Neuronal stem cell (in vitro differentiated cells): ENCODE measurements at regions not wholly inside any gene's neighbourhood (a gene's known extent, or its start where the extent isn't known, plus 50 kb on each side); places are given as distances from the start of the nearest gene placed in this dataset.

ENCODE experiments used
- DNase-seq: peaks from one replicate; pipeline ENCODE4 v3.0.0-alpha.2; 2013; ENCODE audit warnings: low spot score
- H2AFZ ChIP-seq: one replicate; pipeline ENCODE4 v1.6.1; 2013; ENCODE audit warnings: mild to moderate bottlenecking, low read length, inconsistent platforms
- H2AK5ac ChIP-seq: 2 replicates; pipeline ENCODE4 v1.6.1; 2013; ENCODE audit warnings: low read depth, mild to moderate bottlenecking, inconsistent platforms, low read length, moderate library complexity, mixed read lengths
- H2BK120ac ChIP-seq: 2 replicates; pipeline ENCODE4 v1.6.1; 2013; ENCODE audit warnings: low read depth, mild to moderate bottlenecking, inconsistent platforms, low read length, moderate library complexity, mixed read lengths
- H2BK12ac ChIP-seq: one replicate; pipeline ENCODE4 v1.6.1; 2013; ENCODE audit warnings: low read length, inconsistent platforms
- H2BK15ac ChIP-seq: 2 replicates; pipeline ENCODE4 v1.6.1; 2013; ENCODE audit warnings: mild to moderate bottlenecking, low read length, inconsistent platforms, mixed read lengths
- H2BK5ac ChIP-seq: one replicate; pipeline ENCODE4 v1.6.1; 2013; ENCODE audit warnings: inconsistent platforms, mild to moderate bottlenecking, low read length, moderate library complexity
- H3K14ac ChIP-seq: one replicate; pipeline ENCODE4 v1.6.1; 2013; ENCODE audit warnings: low read length, inconsistent platforms
- H3K18ac ChIP-seq: 2 replicates; pipeline ENCODE4 v1.6.1; 2013; ENCODE audit warnings: low read length, inconsistent platforms
- H3K23ac ChIP-seq: 2 replicates; pipeline ENCODE4 v1.6.1; 2013; ENCODE audit warnings: low read depth, mild to moderate bottlenecking, mixed read lengths, low read length, inconsistent platforms; ENCODE audit not compliant: poor library complexity
- H3K27ac ChIP-seq: replicated peaks from 3 replicates; pipeline ENCODE4 v1.5.1; 2013; ENCODE audit warnings: low read length, inconsistent platforms
- H3K27me3 ChIP-seq, 3 experiments: 2 replicates each; pipeline ENCODE4 v1.6.1; 2013; ENCODE audit warnings: low read length in 3 of 3, mild to moderate bottlenecking in 2 of 3, inconsistent platforms in 1 of 3, low read depth in 1 of 3, mixed read lengths in 1 of 3, moderate library complexity in 1 of 3; ENCODE audit not compliant: control insufficient read depth in 3 of 3, insufficient read depth in 3 of 3
- H3K36me3 ChIP-seq, 2 donors: replicated peaks in 1 of 2; 2 replicates each; pipeline ENCODE4 v1.6.1; 2013; ENCODE audit warnings: low read length in 2 of 2; ENCODE audit not compliant: control insufficient read depth in 2 of 2, insufficient read depth in 2 of 2
- H3K4ac ChIP-seq: 2 replicates; pipeline ENCODE4 v1.6.1; 2013; ENCODE audit warnings: inconsistent platforms, mild to moderate bottlenecking, low read length, moderate library complexity
- H3K4me1 ChIP-seq, 2 donors: 1 replicate in 1 of 2; 2 replicates in 1 of 2; pipeline ENCODE4 v1.6.1; 2013; ENCODE audit warnings: low read length in 2 of 2, low read depth in 1 of 2; ENCODE audit not compliant: control insufficient read depth in 2 of 2, insufficient read depth in 1 of 2
- H3K4me2 ChIP-seq: one replicate; pipeline ENCODE4 v1.6.1; 2013; ENCODE audit warnings: mild to moderate bottlenecking, low read length, inconsistent platforms; ENCODE audit not compliant: insufficient read depth, poor library complexity, severe bottlenecking
- H3K4me3 ChIP-seq, 2 donors: 2 replicates each; pipeline ENCODE4 v1.5.1; 2013; ENCODE audit warnings: low read length in 2 of 2, mild to moderate bottlenecking in 2 of 2, inconsistent platforms in 1 of 2, moderate library complexity in 1 of 2
- H3K79me1 ChIP-seq: one replicate; pipeline ENCODE4 v1.6.1; 2013; ENCODE audit warnings: low read depth, mild to moderate bottlenecking, inconsistent platforms, low read length, moderate library complexity
- H3K9ac ChIP-seq: one replicate; pipeline ENCODE4 v1.6.1; 2013; ENCODE audit warnings: mild to moderate bottlenecking, low read depth, low read length, inconsistent platforms; ENCODE audit not compliant: poor library complexity
- H3K9me3 ChIP-seq, 2 donors: replicated peaks in 1 of 2; 2 replicates each; pipeline versions ENCODE3 to v1.6.1; 2013; ENCODE audit warnings: low read length in 2 of 2, mild to moderate bottlenecking in 2 of 2, inconsistent platforms in 1 of 2, low read depth in 1 of 2, mixed read lengths in 1 of 2, moderate library complexity in 1 of 2; ENCODE audit not compliant: control insufficient read depth in 2 of 2, insufficient read depth in 1 of 2
- H4K8ac ChIP-seq: one replicate; pipeline ENCODE4 v1.6.1; 2013; ENCODE audit warnings: low read depth, mild to moderate bottlenecking, inconsistent platforms, low read length, moderate library complexity
- H4K91ac ChIP-seq: one replicate; pipeline ENCODE4 v1.6.1; 2013; ENCODE audit warnings: low read length, low read depth, mild to moderate bottlenecking, inconsistent platforms; ENCODE audit not compliant: poor library complexity
- WGBS, 2 donors: extraction: QIAGEN DNeasy Blood & Tissue Kit; methylation state at CpG; one replicate each; pipeline ENCODE4 v1.1.7; 2013; ENCODE audit warnings: missing lambda C conversion rate in 2 of 2, mixed read lengths in 1 of 2; ENCODE audit not compliant: insufficient read length in 2 of 2, insufficient replicate concordance in 1 of 2; ENCODE audit errors: extremely low coverage in 2 of 2; 5-methylcytosine and 5-hydroxymethylcytosine counted together

DNA sequence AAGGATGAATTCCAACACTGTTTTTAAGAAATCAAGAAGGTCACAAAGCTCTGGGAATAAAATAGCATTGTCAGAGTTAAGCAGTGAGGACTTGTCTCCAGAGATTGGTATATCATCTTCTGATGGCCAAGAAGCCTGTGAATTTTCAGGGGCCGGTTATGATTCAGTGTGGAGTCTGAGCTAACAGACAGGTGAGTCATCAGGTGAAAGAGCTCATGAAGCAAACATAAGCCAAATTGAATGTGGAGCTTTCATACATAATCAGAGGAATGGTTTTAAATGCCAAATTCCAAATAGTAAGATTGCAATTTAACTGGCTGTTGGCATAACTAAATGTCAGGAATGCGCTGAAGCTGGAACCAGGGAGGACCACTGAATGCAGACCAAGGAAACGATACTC, 494.2 kb downstream of the MTRR start:
- WGBS, 2 donors = no CpG with 5 or more reads among the region's 3 CpGs
- Histone ChIP-seq H2BK5ac (no peak overlapping the region), H3K9me3 (no peaks in the 10 kb centered on the region), H4K91ac (no peak overlapping the region), H3K23ac (no peak overlapping the region), H3K27me3 (no peaks in the 10 kb centered on the region), H2AK5ac (no peak overlapping the region), H3K4ac (no peak overlapping the region), H3K9ac (no peak overlapping the region), H3K18ac (no peak overlapping the region), H2AFZ (no peak overlapping the region), H4K8ac (no peak overlapping the region), H2BK12ac (no peak overlapping the region), H2BK15ac (no peak overlapping the region), H3K36me3 (no peaks in the 10 kb centered on the region), H2BK120ac (no peak overlapping the region), H3K14ac (no peak overlapping the region), H3K4me3 (no peak overlapping the region), H3K79me1 (no peaks in the 10 kb centered on the region), H3K27ac (no peak overlapping the region), H3K4me1 (peaks cover 0 to 5% of the 10 kb centered on the region in 2 donors), H3K4me2 (no peak overlapping the region)
- DNase-seq = no peak

DNA sequence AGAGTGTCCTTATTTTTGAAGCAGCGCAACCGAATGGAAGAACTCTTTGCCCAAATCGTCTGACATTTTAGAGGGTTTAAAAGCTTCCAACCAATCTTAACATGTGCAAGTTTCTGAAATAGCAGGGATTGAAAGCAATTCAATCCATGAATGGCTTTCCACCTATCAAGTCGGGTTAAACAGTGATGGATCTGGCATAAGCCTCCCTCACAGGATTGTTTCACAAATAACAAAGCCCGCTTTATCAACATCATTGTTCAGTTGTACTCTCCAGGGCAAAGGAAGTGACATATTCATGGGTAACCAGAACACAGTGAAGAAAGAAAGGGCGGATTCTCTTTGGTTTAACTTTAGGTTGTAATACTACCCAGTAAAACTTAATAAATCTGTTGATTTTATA, 497.3 kb downstream of the MTRR start:
- H3K9ac ChIP-seq = no peak overlapping the region
- H2BK120ac ChIP-seq = no peak overlapping the region
- no peak overlapping the region for H2BK12ac ChIP-seq
- H2BK5ac ChIP-seq = no peak overlapping the region
- no peak overlapping the region for H4K8ac ChIP-seq
- no peaks in the 10 kb centered on the region for H3K9me3 ChIP-seq
- H2AK5ac ChIP-seq = no peak overlapping the region
- no peak overlapping the region for H3K27ac ChIP-seq
- no peak overlapping the region for H3K4ac ChIP-seq
- H3K14ac ChIP-seq = no peak overlapping the region
- H3K4me1 ChIP-seq = peaks cover 0 to 5% of the 10 kb centered on the region in 2 donors
- H2AFZ ChIP-seq = no peak overlapping the region
- H3K4me2 ChIP-seq = no peak overlapping the region
- H3K4me3 ChIP-seq = no peak overlapping the region
- H3K27me3 ChIP-seq = no peaks in the 10 kb centered on the region
- WGBS, 2 donors = no CpG with 5 or more reads among the region's 6 CpGs
- no peak overlapping the region for H4K91ac ChIP-seq
- no peak overlapping the region for H2BK15ac ChIP-seq
- no peaks in the 10 kb centered on the region for H3K36me3 ChIP-seq
- no peak for DNase-seq
- H3K79me1 ChIP-seq = no peaks in the 10 kb centered on the region
- no peak overlapping the region for H3K18ac ChIP-seq
- no peak overlapping the region for H3K23ac ChIP-seq

DNA sequence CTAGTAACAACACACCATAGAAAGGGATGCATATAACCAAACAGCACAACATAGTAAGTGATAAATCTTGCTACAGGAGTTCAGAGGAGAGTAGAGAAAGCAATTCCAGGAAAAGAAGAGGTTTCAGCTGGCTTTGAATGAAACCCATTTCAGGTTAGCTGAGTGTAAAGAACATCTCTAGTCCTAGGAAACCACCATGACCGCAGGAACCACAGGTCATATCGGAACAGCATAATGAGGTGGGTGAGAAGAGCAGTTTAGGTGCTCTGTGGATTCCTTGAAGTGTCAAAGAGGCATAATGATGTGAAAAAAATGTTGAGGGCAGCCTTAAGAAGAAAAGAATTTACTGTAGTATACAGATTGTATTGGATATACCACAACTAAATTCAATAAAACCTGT, 507.5 kb downstream of the MTRR start:
- DNase-seq = no peak
- no peak overlapping the region for H3K14ac ChIP-seq
- H3K4ac ChIP-seq = no peak overlapping the region
- no peak overlapping the region for H3K9ac ChIP-seq
- no peak overlapping the region for H3K27ac ChIP-seq
- H2BK12ac ChIP-seq = no peak overlapping the region
- H3K4me2 ChIP-seq = no peak overlapping the region
- H2BK15ac ChIP-seq = no peak overlapping the region
- H4K8ac ChIP-seq = no peak overlapping the region
- H2BK120ac ChIP-seq = no peak overlapping the region
- no peaks in the 10 kb centered on the region for H3K4me1 ChIP-seq
- no peaks in the 10 kb centered on the region for H3K27me3 ChIP-seq
- H3K4me3 ChIP-seq = no peak overlapping the region
- H2BK5ac ChIP-seq = no peak overlapping the region
- H3K23ac ChIP-seq = no peak overlapping the region
- H3K79me1 ChIP-seq = no peaks in the 10 kb centered on the region
- H3K18ac ChIP-seq = no peak overlapping the region
- WGBS, 2 donors = no CpG with 5 or more reads among the region's 2 CpGs
- no peaks in the 10 kb centered on the region for H3K9me3 ChIP-seq
- H2AK5ac ChIP-seq = no peak overlapping the region
- no peak overlapping the region for H4K91ac ChIP-seq
- H3K36me3 ChIP-seq = no peaks in the 10 kb centered on the region
- no peak overlapping the region for H2AFZ ChIP-seq

DNA sequence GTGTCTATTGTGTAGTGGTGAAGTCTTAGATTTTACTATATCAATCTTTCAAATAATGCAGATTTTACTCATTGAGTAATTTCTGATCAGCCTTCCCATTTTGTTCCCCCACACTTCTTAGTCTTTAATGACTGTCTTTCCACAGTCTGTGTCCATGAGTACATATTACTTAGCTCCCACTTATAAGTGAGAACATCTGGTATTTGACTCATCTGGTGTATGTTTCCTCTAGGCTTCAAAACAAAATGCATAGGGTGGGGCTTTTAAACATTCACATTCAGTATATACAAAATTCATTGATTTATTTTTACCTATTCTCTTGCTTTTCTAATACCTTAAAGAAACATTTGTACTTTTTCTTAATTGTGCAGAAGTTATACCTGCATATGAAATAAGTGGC, 513.0 kb downstream of the MTRR start:
- Histone ChIP-seq H2AK5ac (no peak overlapping the region), H3K4me3 (no peak overlapping the region), H3K4ac (no peak overlapping the region), H3K14ac (no peak overlapping the region), H2BK15ac (no peak overlapping the region), H4K91ac (no peak overlapping the region), H3K18ac (no peak overlapping the region), H3K4me2 (no peak overlapping the region), H3K4me1 (no peaks in the 10 kb centered on the region), H2BK5ac (no peak overlapping the region), H3K9ac (no peak overlapping the region), H2BK120ac (no peak overlapping the region), H4K8ac (no peak overlapping the region), H2BK12ac (no peak overlapping the region), H3K27ac (no peak overlapping the region), H3K36me3 (no peaks in the 10 kb centered on the region), H3K79me1 (no peaks in the 10 kb centered on the region), H3K23ac (no peak overlapping the region), H3K27me3 (no peaks in the 10 kb centered on the region), H2AFZ (no peak overlapping the region), H3K9me3 (no peaks in the 10 kb centered on the region)
- no peak for DNase-seq
